HG02610 (cell line): ENCODE measurements at regions not wholly inside any gene's neighbourhood (a gene's known extent, or its start where the extent isn't known, plus 50 kb on each side); places are given as distances from the start of the nearest gene placed in this dataset.

ENCODE experiments used
- ATAC-seq: cut with Tn5 transposase; IDR thresholded peaks from one replicate; pipeline ENCODE4 v1.9.1; 2021; ENCODE audit warnings: mild to moderate bottlenecking, moderate library complexity; ENCODE audit not compliant: unreplicated experiment

GRCh38 chr20:17795003-17795402 is 95.2 kb downstream of the BANF2 start:
- no peak for ATAC-seq

GRCh38 chr20:17794400-17794799 is 94.6 kb downstream of the BANF2 start:
- ATAC-seq, result no peak

- no peak for ATAC-seq
Measured at GRCh38 chr20:17793986-17794385, 94.2 kb downstream of the BANF2 start.

GRCh38 chr20:17790296-17790695 is 90.5 kb downstream of the BANF2 start:
- no peak for ATAC-seq

GRCh38 chr20:17787816-17788215 is 88.0 kb downstream of the BANF2 start:
- ATAC-seq, result no peak

- no peak for ATAC-seq
Measured at GRCh38 chr20:17786221-17786718, 86.5 kb downstream of the BANF2 start.
